ENCODE measurements at regions not wholly inside any gene's neighbourhood (a gene's known extent, or its start where the extent isn't known, plus 50 kb on each side); places are given as distances from the start of the nearest gene placed in this dataset.
A peak's percentile ranks its signal among the peaks of the same experiment; 100 is the strongest.

DNA sequence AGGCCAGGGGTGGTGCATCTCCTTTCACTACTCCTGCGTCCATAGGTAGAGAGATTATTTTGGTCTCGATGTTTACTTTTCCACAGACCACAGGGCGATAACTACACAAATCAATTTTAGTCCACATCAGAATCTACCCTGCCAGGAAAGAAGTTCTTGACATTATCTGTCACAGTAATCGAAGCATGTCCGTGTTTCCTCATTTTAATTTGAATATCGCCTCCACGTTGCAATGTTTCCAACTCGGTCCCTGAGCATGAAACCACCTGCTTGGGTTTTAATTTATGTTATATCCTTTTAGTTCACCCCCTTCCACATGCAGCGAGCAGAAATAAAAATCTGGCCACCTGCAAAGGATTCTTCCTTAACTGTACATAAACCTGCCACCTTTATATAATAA is 100.1 kb upstream of the ATXN3L start:
- DNase-seq = no peak
- H3K4me3 Mint-ChIP-seq (ENCODE audit: unreplicated experiment) = no peak overlapping the region
- peaks cover 5% of the 10 kb centered on the region for H3K4me1 Mint-ChIP-seq (ENCODE audit: low read depth, unreplicated experiment)
- no peaks in the 10 kb centered on the region for H3K27me3 Mint-ChIP-seq (ENCODE audit: unreplicated experiment)
- TF ChIP-seq, protein P1, sequence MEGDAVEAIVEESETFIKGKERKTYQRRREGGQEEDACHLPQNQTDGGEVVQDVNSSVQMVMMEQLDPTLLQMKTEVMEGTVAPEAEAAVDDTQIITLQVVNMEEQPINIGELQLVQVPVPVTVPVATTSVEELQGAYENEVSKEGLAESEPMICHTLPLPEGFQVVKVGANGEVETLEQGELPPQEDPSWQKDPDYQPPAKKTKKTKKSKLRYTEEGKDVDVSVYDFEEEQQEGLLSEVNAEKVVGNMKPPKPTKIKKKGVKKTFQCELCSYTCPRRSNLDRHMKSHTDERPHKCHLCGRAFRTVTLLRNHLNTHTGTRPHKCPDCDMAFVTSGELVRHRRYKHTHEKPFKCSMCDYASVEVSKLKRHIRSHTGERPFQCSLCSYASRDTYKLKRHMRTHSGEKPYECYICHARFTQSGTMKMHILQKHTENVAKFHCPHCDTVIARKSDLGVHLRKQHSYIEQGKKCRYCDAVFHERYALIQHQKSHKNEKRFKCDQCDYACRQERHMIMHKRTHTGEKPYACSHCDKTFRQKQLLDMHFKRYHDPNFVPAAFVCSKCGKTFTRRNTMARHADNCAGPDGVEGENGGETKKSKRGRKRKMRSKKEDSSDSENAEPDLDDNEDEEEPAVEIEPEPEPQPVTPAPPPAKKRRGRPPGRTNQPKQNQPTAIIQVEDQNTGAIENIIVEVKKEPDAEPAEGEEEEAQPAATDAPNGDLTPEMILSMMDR (IDR thresholded peaks at IDR 0.05; ENCODE audit: partially characterized antibody, unreplicated experiment) = no peak
- H3K9me3 Mint-ChIP-seq (ENCODE audit: unreplicated experiment) = peaks cover 2% of the 10 kb centered on the region
- H3K27ac Mint-ChIP-seq (ENCODE audit: unreplicated experiment) = no peak overlapping the region
- no peaks in the 10 kb centered on the region for H3K36me3 Mint-ChIP-seq (ENCODE audit: unreplicated experiment)

DNA sequence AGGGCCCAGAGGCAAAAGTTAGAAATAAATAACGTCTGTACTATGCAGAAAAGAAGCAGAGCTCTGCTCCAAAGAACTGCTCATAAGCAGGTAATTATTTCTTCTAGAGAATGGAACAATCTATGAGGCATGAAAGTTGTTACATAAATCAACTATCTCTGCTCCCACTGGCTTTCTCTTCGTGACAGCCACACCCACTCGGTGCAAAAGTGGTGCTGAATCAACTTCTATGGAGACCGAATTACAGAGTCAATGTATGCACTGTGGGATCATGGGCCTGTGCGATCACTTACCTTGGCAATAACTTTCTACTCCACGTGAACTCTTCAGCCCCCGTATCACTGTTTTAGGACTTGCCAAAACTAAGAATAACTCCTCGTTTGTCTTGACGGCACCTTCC is 99.4 kb upstream of the ATXN3L start:
- Mint-ChIP-seq H3K36me3 (ENCODE audit: unreplicated experiment) (no peaks in the 10 kb centered on the region), H3K9me3 (ENCODE audit: unreplicated experiment) (peaks cover 2% of the 10 kb centered on the region), H3K27me3 (ENCODE audit: unreplicated experiment) (no peaks in the 10 kb centered on the region), H3K4me1 (ENCODE audit: low read depth, unreplicated experiment) (peaks cover 12% of the 10 kb centered on the region), H3K4me3 (ENCODE audit: unreplicated experiment) (no peak overlapping the region), H3K27ac (ENCODE audit: unreplicated experiment) (no peak overlapping the region)
- DNase-seq = no peak
- TF ChIP-seq, protein P1 (IDR thresholded peaks at IDR 0.05; ENCODE audit: partially characterized antibody, unreplicated experiment) = no peak

DNA sequence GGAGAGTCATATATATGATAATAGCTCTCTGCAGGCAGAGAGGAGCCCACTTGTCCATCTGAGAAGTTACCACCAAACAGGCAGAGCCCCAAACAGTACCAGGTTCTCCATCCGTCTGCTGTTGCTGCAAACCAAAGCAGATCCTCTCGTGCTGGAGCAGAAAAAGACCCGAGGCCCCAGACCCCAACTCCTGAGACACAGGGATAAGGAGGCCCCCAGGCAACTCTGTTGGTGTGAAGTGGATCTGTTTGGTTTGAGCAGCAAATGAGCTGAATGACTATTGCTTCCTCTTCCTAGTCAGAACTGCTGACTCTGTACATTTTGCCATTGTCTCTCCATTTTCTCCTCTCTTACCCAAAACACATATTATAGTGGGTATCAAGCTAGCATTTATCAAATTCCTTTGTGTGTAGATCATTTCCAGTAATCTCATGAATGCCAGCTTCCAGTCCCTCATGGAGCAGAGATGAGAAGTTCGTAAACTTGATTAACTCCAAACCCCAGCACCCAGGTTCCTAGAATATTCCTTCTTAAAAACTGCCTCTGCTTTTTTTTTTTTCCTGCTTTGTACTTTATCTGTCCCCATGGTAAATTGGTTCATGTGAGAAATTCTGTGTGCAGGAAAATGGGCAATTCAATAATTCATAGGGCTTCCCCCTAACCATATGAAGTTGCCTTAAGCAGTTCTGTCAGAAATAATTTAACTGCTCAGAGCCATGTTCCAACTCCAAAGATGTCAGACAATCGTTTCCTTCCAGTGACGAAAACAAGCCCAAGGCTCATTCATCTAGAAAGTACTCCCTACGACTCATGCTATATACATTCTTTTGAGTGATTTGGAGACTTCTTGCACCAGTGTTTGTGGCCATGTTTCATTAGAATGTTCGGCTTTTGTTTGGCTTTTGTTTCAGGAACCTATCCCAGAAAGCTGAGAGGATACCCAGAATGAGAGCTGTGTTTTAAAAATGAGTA is 98.6 kb upstream of the ATXN3L start:
- peaks cover 15% of the 10 kb centered on the region for H3K4me1 Mint-ChIP-seq (ENCODE audit: low read depth, unreplicated experiment)

DNA sequence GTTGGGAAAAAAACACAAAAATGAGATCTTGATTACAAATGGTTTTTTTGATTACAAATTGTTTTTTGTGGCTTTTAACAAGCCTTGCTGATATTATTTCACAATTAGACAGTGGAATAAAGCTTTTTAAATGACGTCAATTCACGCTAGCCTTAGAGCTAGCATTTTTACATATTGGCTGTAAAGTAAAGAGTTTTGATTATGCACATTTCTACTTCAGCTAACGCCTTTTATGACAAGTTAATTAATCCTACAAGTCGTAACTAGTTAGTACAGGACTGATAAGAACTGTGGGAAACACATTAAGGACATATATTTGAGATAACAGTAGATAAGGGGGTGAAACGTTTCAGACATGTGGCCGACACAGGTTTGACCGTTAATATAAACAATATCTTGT is 95.7 kb upstream of the ATXN3L start:
- Mint-ChIP-seq H3K4me1 (ENCODE audit: low read depth, unreplicated experiment) (peaks cover 20% of the 10 kb centered on the region), H3K27me3 (ENCODE audit: unreplicated experiment) (no peaks in the 10 kb centered on the region), H3K36me3 (ENCODE audit: unreplicated experiment) (no peaks in the 10 kb centered on the region), H3K9me3 (ENCODE audit: unreplicated experiment) (no peaks in the 10 kb centered on the region), H3K4me3 (ENCODE audit: unreplicated experiment) (no peak overlapping the region), H3K27ac (ENCODE audit: unreplicated experiment) (no peak overlapping the region)
- TF ChIP-seq, protein P1 (IDR thresholded peaks at IDR 0.05; ENCODE audit: partially characterized antibody, unreplicated experiment) = no peak
- no peak for DNase-seq

More for the DNA sequence above, 98.6 kb upstream of the ATXN3L start:
- Mint-ChIP-seq H3K27me3 (ENCODE audit: unreplicated experiment) (no peaks in the 10 kb centered on the region), H3K4me3 (ENCODE audit: unreplicated experiment) (no peak overlapping the region), H3K9me3 (ENCODE audit: unreplicated experiment) (peaks cover 2% of the 10 kb centered on the region), H3K27ac (ENCODE audit: unreplicated experiment) (no peak overlapping the region), H3K36me3 (ENCODE audit: unreplicated experiment) (no peaks in the 10 kb centered on the region)
- TF ChIP-seq, protein P1 (IDR thresholded peaks at IDR 0.05; ENCODE audit: partially characterized antibody, unreplicated experiment) = no peak
- no peak for DNase-seq

DNA sequence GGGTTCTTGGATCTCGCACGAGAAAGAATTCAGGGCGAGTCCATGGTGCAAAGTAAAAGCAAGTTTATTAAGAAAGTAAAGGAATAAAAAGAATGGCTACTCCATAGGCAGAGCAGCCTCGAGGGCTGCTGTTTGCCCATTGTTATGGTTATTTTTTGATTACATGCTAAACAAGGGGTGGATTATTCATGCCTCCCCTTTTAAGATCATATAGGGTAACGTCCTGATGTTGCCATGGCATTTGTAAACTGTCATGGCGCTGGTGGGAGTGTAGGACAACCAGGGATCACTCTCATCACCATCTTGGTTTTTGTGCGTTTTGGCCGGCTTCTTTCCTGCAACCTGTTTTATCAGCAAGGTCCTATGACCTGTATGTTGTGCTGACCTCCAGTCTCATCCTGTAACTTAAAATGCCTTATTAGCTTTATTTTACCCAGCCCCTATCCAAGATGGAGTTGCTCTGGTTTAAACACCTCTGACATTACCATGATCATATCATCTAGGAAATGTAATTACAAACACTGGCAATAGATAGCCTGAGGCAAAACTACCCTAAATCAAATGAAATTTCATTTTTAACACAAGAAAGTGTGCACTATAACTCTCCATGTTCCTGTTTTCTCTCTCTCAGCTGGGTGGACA is 94.3 kb upstream of the ATXN3L start:
- H3K27ac Mint-ChIP-seq (ENCODE audit: unreplicated experiment) = peak overlapping the region; percentile 85
- H3K27me3 Mint-ChIP-seq (ENCODE audit: unreplicated experiment) = no peaks in the 10 kb centered on the region
- peaks cover 18% of the 10 kb centered on the region for H3K4me1 Mint-ChIP-seq (ENCODE audit: low read depth, unreplicated experiment)
- H3K36me3 Mint-ChIP-seq (ENCODE audit: unreplicated experiment) = no peaks in the 10 kb centered on the region
- DNase-seq = no peak
- no peaks in the 10 kb centered on the region for H3K9me3 Mint-ChIP-seq (ENCODE audit: unreplicated experiment)
- H3K4me3 Mint-ChIP-seq (ENCODE audit: unreplicated experiment) = peak overlapping the region; percentile 42
- TF ChIP-seq, protein P1 (IDR thresholded peaks at IDR 0.05; ENCODE audit: partially characterized antibody, unreplicated experiment) = no peak
